K562 (cell line): ENCODE measurements at regions not wholly inside any gene's neighbourhood (a gene's known extent, or its start where the extent isn't known, plus 50 kb on each side); places are given as distances from the start of the nearest gene placed in this dataset.

Source experiments
- ATAC-seq: fragments of 200-7000 bp; cut with Tn5 transposase; 3 replicates; pipeline ENCODE4 v1.9.1; 2020; ENCODE audit warnings: moderate library complexity
- BruUV-seq: library from RNA; stranded (reverse); fragments of 400-500 nt; replicated peaks from 2 replicates; lab custom pipeline; 2021; lab: Mats Ljungman, UMichigan
- CTCF ChIA-PET: fragments of 300-600 bp; formaldehyde crosslinking; extraction: SDS; loops from one replicate; lab custom pipeline; 2021; ENCODE audit warnings: low intra/inter-chr PET ratio; lab: Yijun Ruan, JAX
- POLR2A ChIA-PET: fragments of 300-600, 350-650 bp; sonication (Branson Sonifier 250); formaldehyde crosslinking; extraction: SDS; loops from one replicate; lab custom pipeline; 2021; ENCODE audit warnings: antibody characterized with exemption, inconsistent platforms; lab: Yijun Ruan, JAX
- DNase-seq, 4 experiments: peaks; one replicate each; pipeline versions ENCODE4 v3.0.0 to v3.0.0-alpha.2; 2011 to 2018; ENCODE audit warnings: low spot score in 3 of 4, mixed read lengths in 3 of 4; ENCODE audit errors: extremely low read depth in 1 of 4
- FAIRE-seq: peaks from 2 replicates; lab custom pipeline; 2011; peaks lifted over from hg19 to GRCh38; lab: Jason Lieb, UNC
- H2AFZ ChIP-seq: 2 replicates; pipeline ENCODE4 v1.6.0; 2011; ENCODE audit warnings: low read depth, low read length, control low read depth, inconsistent platforms
- H3K27ac ChIP-seq: fragments of 200-600 bp; 3 replicates; pipeline ENCODE4 v1.8.0; 2011; ENCODE audit warnings: low read depth, mild to moderate bottlenecking, control low read depth, inconsistent platforms, low read length, moderate library complexity, mixed read lengths; ENCODE audit errors: extremely low read depth
- H3K27me3 ChIP-seq, 2 experiments: fragments of 300-600 bp in 1 of 2; 2 replicates in 1 of 2; 3 replicates in 1 of 2; pipeline versions ENCODE4 v1.6.0 to v1.8.0; 2011; ENCODE audit warnings: inconsistent platforms in 2 of 2, low read length in 2 of 2, mild to moderate bottlenecking in 1 of 2, mixed read lengths in 1 of 2, moderate library complexity in 1 of 2; ENCODE audit not compliant: control insufficient read depth in 2 of 2, insufficient read depth in 2 of 2
- H3K36me3 ChIP-seq: fragments of 300-600 bp; 3 replicates; pipeline ENCODE4 v1.8.0; 2011; ENCODE audit warnings: mild to moderate bottlenecking, low read length, inconsistent platforms; ENCODE audit not compliant: control insufficient read depth, insufficient read depth
- H3K4me1 ChIP-seq, 2 experiments: fragments of 200-600 bp in 1 of 2; replicated peaks in 1 of 2; 2 replicates in 1 of 2; 3 replicates in 1 of 2; pipeline versions ENCODE4 v1.5.1 to v1.8.0; 2011; ENCODE audit warnings: inconsistent platforms in 2 of 2, low read length in 2 of 2, mild to moderate bottlenecking in 1 of 2, mixed read lengths in 1 of 2, moderate library complexity in 1 of 2; ENCODE audit not compliant: control insufficient read depth in 2 of 2, insufficient read depth in 2 of 2
- H3K4me2 ChIP-seq: 2 replicates; pipeline ENCODE4 v1.6.1; 2011; ENCODE audit warnings: low read length, control low read depth, inconsistent platforms, mixed read lengths; ENCODE audit not compliant: insufficient read depth
- H3K4me3 ChIP-seq: fragments of 200-600 bp; sonication (generic), shearing (Covaris generic); 2 replicates; pipeline ENCODE4 v1.5.1; 2016; ENCODE audit warnings: control low read depth, inconsistent platforms
- H3K79me2 ChIP-seq: fragments of 200-600 bp; 3 replicates; pipeline ENCODE4 v1.8.0; 2011; ENCODE audit warnings: low read length, inconsistent platforms; ENCODE audit not compliant: control insufficient read depth, insufficient read depth
- H3K9ac ChIP-seq, 2 experiments: 2 replicates each; pipeline versions ENCODE4 v1.6.0 to v1.6.1; 2011; ENCODE audit warnings: low read depth in 2 of 2, low read length in 2 of 2, control low read depth in 1 of 2, inconsistent platforms in 1 of 2, mild to moderate bottlenecking in 1 of 2, mixed read lengths in 1 of 2; ENCODE audit not compliant: insufficient read depth in 1 of 2
- H3K9me1 ChIP-seq: one replicate; pipeline ENCODE4 v1.6.0; 2011; ENCODE audit warnings: inconsistent platforms, mild to moderate bottlenecking, low read length, moderate library complexity; ENCODE audit not compliant: control insufficient read depth, insufficient read depth
- H3K9me3 ChIP-seq: replicated peaks from 2 replicates; pipeline ENCODE4 v1.5.1; 2011; ENCODE audit warnings: low read depth, low read length, inconsistent platforms; ENCODE audit not compliant: control insufficient read depth, insufficient read depth
- H4K20me1 ChIP-seq: replicated peaks from 2 replicates; pipeline ENCODE4 v1.6.1; 2011; ENCODE audit warnings: low read length, inconsistent platforms, mixed read lengths; ENCODE audit not compliant: control insufficient read depth, insufficient read depth
- RREB1 ChIP-seq: fragments of 250-450 bp; sonication (Bioruptor Pico); IDR thresholded peaks from 2 replicates; pipeline ENCODE4 v1.4.0; 2020
- STAT5B ChIP-seq: fragments of 250-450 bp; sonication (Bioruptor Pico); IDR thresholded peaks from 2 replicates; pipeline ENCODE4 v1.8.0; 2021; ENCODE audit warnings: mild to moderate bottlenecking, inconsistent platforms
- WGBS: fragments of 100-300 bp; shearing (Covaris generic); methylation state at CpG from one replicate; pipeline ENCODE4 v1.1.6; 2016; ENCODE audit warnings: low coverage, mixed read lengths; ENCODE audit not compliant: insufficient coverage; ENCODE audit errors: missing lambda C conversion rate; 5-methylcytosine and 5-hydroxymethylcytosine counted together
- in situ Hi-C: fragments of 300-500 bp; cut with MboI; formaldehyde crosslinking; loops from 4 replicates; pipeline ENCODE4 v1.15.0; 2018; ENCODE audit warnings: inconsistent platforms, mixed read lengths
- intact Hi-C: fragments of 100-400 bp; cut with micrococcal nuclease; formaldehyde crosslinking; loops from 2 replicates; pipeline ENCODE4 v1.14.2; 2022

- Histone ChIP-seq H3K9me3 (no peaks in the 10 kb centered on the region), H3K9ac (no peak overlapping the region), H3K27me3 (no peaks in the 10 kb centered on the region), H2AFZ (no peak overlapping the region), H4K20me1 (no peaks in the 10 kb centered on the region), H3K4me1 (no peaks in the 10 kb centered on the region), H3K4me3 (no peak overlapping the region), H3K79me2 (no peaks in the 10 kb centered on the region), H3K4me2 (no peak overlapping the region), H3K27ac (no peak overlapping the region), H3K36me3 (no peaks in the 10 kb centered on the region), H3K9me1 (no peaks in the 10 kb centered on the region)
- DNase-seq: no peak
- no peak for FAIRE-seq
- BruUV-seq: no TSS peak
- WGBS: 0% methylated on average over 2 of the region's 2 CpGs
- in situ Hi-C loops (no loop called here), intact Hi-C loops (no loop called here)
- POLR2A ChIA-PET: no interaction called here
- TF ChIP-seq RREB1 (CRISPR knock-in tag): no peak
- TF ChIP-seq STAT5B (CRISPR knock-in tag): no peak
- no peak for ATAC-seq
- CTCF ChIA-PET: no interaction called here
These were observed 721.0 kb downstream of the NR2F1-AS1 start for GRCh38 chr5:92860061-92860460.
